NB4 (cell line): ENCODE measurements at regions not wholly inside any gene's neighbourhood (a gene's known extent, or its start where the extent isn't known, plus 50 kb on each side); places are given as distances from the start of the nearest gene placed in this dataset.

Experiments
- DNase-seq: peaks from one replicate; pipeline ENCODE4 v3.0.0; 2010; ENCODE audit warnings: low read depth
- H3K4me3 ChIP-seq: one replicate; pipeline ENCODE4 v1.5.1; 2011; ENCODE audit warnings: mild to moderate bottlenecking, low read depth, low read length, moderate library complexity
- CTCF ChIP-seq: IDR thresholded peaks from one replicate; pipeline ENCODE4 v1.5.1; 2012; ENCODE audit warnings: low read depth, low read length
- MAX ChIP-seq: IDR thresholded peaks from 2 replicates; pipeline ENCODE4 v1.6.1; 2011; ENCODE audit warnings: low read depth, low read length
- MYC ChIP-seq: IDR thresholded peaks from 2 replicates; pipeline ENCODE4 v1.6.1; 2011; ENCODE audit warnings: low read depth, low read length
- POLR2A ChIP-seq: IDR thresholded peaks from 2 replicates; pipeline ENCODE4 v1.6.1; 2011; ENCODE audit warnings: mild to moderate bottlenecking; ENCODE audit not compliant: insufficient read length; ENCODE audit errors: extremely low read depth

GRCh38 chr4:165580351-165580905, 201.6 kb downstream of the CPE start:
- DNase-seq, result no peak
- no peak overlapping the region for H3K4me3 ChIP-seq
- TF ChIP-seq MYC (no peak), MAX (no peak), CTCF (no peak), POLR2A (no peak)

- no peak overlapping the region for H3K4me3 ChIP-seq
- DNase-seq, result no peak
- TF ChIP-seq POLR2A (no peak), MYC (no peak), CTCF (no peak), MAX (no peak)
Measured at GRCh38 chr4:165583341-165583740, 204.5 kb downstream of the CPE start.

- DNase-seq, result no peak
Measured at GRCh38 chr4:165584916-165585315, 206.1 kb downstream of the CPE start.

GRCh38 chr4:165588534-165589315, 209.9 kb downstream of the CPE start:
- no peak overlapping the region for H3K4me3 ChIP-seq
- TF ChIP-seq MYC (no peak), MAX (no peak), POLR2A (no peak), CTCF (no peak)
- DNase-seq, result no peak

More at GRCh38 chr4:165584916-165585315, 206.1 kb downstream of the CPE start:
- TF ChIP-seq MAX, result no peak
- TF ChIP-seq POLR2A, result no peak
- TF ChIP-seq MYC, result no peak
- TF ChIP-seq CTCF, result no peak
- H3K4me3 ChIP-seq, result no peak overlapping the region

- H3K4me3 ChIP-seq, result no peak overlapping the region
- TF ChIP-seq MAX, result no peak
- TF ChIP-seq CTCF, result no peak
- no peak for TF ChIP-seq MYC
- no peak for TF ChIP-seq POLR2A
- no peak for DNase-seq
Measured at GRCh38 chr4:165592386-165592785, 213.6 kb downstream of the CPE start.
